ENCODE measurements at regions not wholly inside any gene's neighbourhood (a gene's known extent, or its start where the extent isn't known, plus 50 kb on each side); places are given as distances from the start of the nearest gene placed in this dataset.

GRCh38 chr1:193574913-193575312, 388.5 kb upstream of the B3GALT2 start:
- TF ChIP-seq EZH2phosphoT487 (IDR thresholded peaks at IDR 0.05; ENCODE audit: borderline replicate concordance, low read length) (no peak), CTCF (IDR thresholded peaks at IDR 0.05; ENCODE audit: low read depth, low read length, poor library complexity, severe bottlenecking) (no peak)
- Histone ChIP-seq H3K4me1 (ENCODE audit: control insufficient read depth, low read length) (no peaks in the 10 kb centered on the region), H3K9me3 (ENCODE audit: control insufficient read depth, insufficient read depth, low read length) (no peaks in the 10 kb centered on the region), H3F3A (ENCODE audit: control insufficient read depth, insufficient read depth) (no peaks in the 10 kb centered on the region), H3K4me2 (ENCODE audit: low read length) (no peak overlapping the region), H3K79me2 (ENCODE audit: control insufficient read depth, low read length) (no peaks in the 10 kb centered on the region), H3K27ac (ENCODE audit: low read depth, low read length) (no peak overlapping the region), H3K27me3 (ENCODE audit: control insufficient read depth, low read length) (no peaks in the 10 kb centered on the region), H3K36me3 (ENCODE audit: control insufficient read depth, low read length) (no peaks in the 10 kb centered on the region), H3K9me2 (replicated peaks; ENCODE audit: control insufficient read depth, low read length) (no peaks in the 10 kb centered on the region), H4K20me1 (ENCODE audit: control insufficient read depth, insufficient read depth, low read depth, low read length) (no peaks in the 10 kb centered on the region), H3K4me3 (ENCODE audit: low read length) (no peak overlapping the region)

- Histone ChIP-seq H3K27ac (ENCODE audit: low read depth, low read length) (no peak overlapping the region), H3K4me3 (ENCODE audit: low read length) (no peak overlapping the region), H3K9me2 (replicated peaks; ENCODE audit: control insufficient read depth, low read length) (no peaks in the 10 kb centered on the region), H3K27me3 (ENCODE audit: control insufficient read depth, low read length) (no peaks in the 10 kb centered on the region), H3K4me1 (ENCODE audit: control insufficient read depth, low read length) (no peaks in the 10 kb centered on the region), H3K4me2 (ENCODE audit: low read length) (no peak overlapping the region), H3K9me3 (ENCODE audit: control insufficient read depth, insufficient read depth, low read length) (no peaks in the 10 kb centered on the region), H4K20me1 (ENCODE audit: control insufficient read depth, insufficient read depth, low read depth, low read length) (no peaks in the 10 kb centered on the region), H3K79me2 (ENCODE audit: control insufficient read depth, low read length) (no peaks in the 10 kb centered on the region), H3K36me3 (ENCODE audit: control insufficient read depth, low read length) (no peaks in the 10 kb centered on the region), H3F3A (ENCODE audit: control insufficient read depth, insufficient read depth) (no peaks in the 10 kb centered on the region)
- TF ChIP-seq CTCF (IDR thresholded peaks at IDR 0.05; ENCODE audit: low read depth, low read length, poor library complexity, severe bottlenecking) = no peak
Measured at GRCh38 chr1:193569983-193570269, 383.5 kb upstream of the B3GALT2 start.

- no peak overlapping the region for H3K4me3 ChIP-seq (ENCODE audit: low read length)
Measured at GRCh38 chr1:193569096-193569982, 382.9 kb upstream of the B3GALT2 start.

More at GRCh38 chr1:193569096-193569982, 382.9 kb upstream of the B3GALT2 start:
- TF ChIP-seq EZH2phosphoT487 (IDR thresholded peaks at IDR 0.05; ENCODE audit: borderline replicate concordance, low read length) = no peak
- no peak for TF ChIP-seq CTCF (IDR thresholded peaks at IDR 0.05; ENCODE audit: low read depth, low read length, poor library complexity, severe bottlenecking)
- Histone ChIP-seq H3K4me2 (ENCODE audit: low read length) (no peak overlapping the region), H3K9me3 (ENCODE audit: control insufficient read depth, insufficient read depth, low read length) (no peaks in the 10 kb centered on the region), H3K27me3 (ENCODE audit: control insufficient read depth, low read length) (no peaks in the 10 kb centered on the region), H3K27ac (ENCODE audit: low read depth, low read length) (no peak overlapping the region), H3K9me2 (replicated peaks; ENCODE audit: control insufficient read depth, low read length) (no peaks in the 10 kb centered on the region), H3K36me3 (ENCODE audit: control insufficient read depth, low read length) (no peaks in the 10 kb centered on the region), H4K20me1 (ENCODE audit: control insufficient read depth, insufficient read depth, low read depth, low read length) (no peaks in the 10 kb centered on the region), H3K4me1 (ENCODE audit: control insufficient read depth, low read length) (no peaks in the 10 kb centered on the region), H3K79me2 (ENCODE audit: control insufficient read depth, low read length) (no peaks in the 10 kb centered on the region), H3F3A (ENCODE audit: control insufficient read depth, insufficient read depth) (no peaks in the 10 kb centered on the region)
